ENCODE measurements at regions not wholly inside any gene's neighbourhood (a gene's known extent, or its start where the extent isn't known, plus 50 kb on each side); places are given as distances from the start of the nearest gene placed in this dataset.

GRCh38 chr1:94617134-94617805 lies 75.7 kb upstream of the F3 start:
- Histone ChIP-seq H3K4me3 (no peak overlapping the region), H3K27ac (no peak overlapping the region), H3K4me1 (peaks cover 0 to 17% (median 7%) of the 10 kb centered on the region in 3 donors), H3K27me3 (no peaks in the 10 kb centered on the region), H3K9me3 (no peaks in the 10 kb centered on the region), H3K36me3 (no peaks in the 10 kb centered on the region)
- 65 to 72% methylated on average over 6 of the region's 6 CpGs for WGBS, 2 donors (ENCODE audit: low coverage in 1 of 2)
- TF ChIP-seq POLR2AphosphoS5 (IDR thresholded peaks at IDR 0.05) (no peak), CTCF (IDR thresholded peaks at IDR 0.05) (no peak)
- ATAC-seq, result no peak

DNA sequence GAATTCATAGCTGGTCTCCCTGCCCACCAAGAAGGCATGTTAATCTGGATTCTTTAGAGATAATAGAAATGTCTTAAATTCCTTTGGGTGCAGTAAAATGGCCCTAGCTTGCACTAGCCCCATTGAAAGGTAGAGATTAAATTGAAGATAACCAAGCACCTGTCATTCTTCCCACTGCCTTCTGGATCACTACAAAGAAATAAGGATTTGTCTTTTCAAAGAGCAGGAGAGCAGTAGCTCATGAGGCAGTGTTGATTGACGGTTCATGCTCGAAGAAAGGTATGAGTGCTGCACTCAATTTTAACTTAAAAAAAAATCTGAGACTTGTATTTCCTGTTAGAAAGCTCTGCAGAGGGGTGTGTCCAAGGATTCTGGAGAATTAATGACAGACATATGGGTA lies 74.9 kb upstream of the F3 start:
- no peak overlapping the region for H3K4me3 ChIP-seq
- no peaks in the 10 kb centered on the region for H3K9me3 ChIP-seq
- no peaks in the 10 kb centered on the region for H3K36me3 ChIP-seq
- TF ChIP-seq EP300 (IDR thresholded peaks at IDR 0.05), result no peak
- TF ChIP-seq POLR2A (IDR thresholded peaks at IDR 0.05), result no peak
- TF ChIP-seq POLR2AphosphoS5 (IDR thresholded peaks at IDR 0.05), result no peak
- TF ChIP-seq CTCF (IDR thresholded peaks at IDR 0.05), result no peak
- H3K27me3 ChIP-seq, result no peaks in the 10 kb centered on the region
- no peak overlapping the region for H3K27ac ChIP-seq
- peaks cover 0 to 14% (median 6%) of the 10 kb centered on the region in 3 donors for H3K4me1 ChIP-seq
- ATAC-seq, result no peak
- 71 to 100% methylated on average over 1 to 2 of the region's 2 CpGs for WGBS, 2 donors (ENCODE audit: low coverage in 1 of 2)

- Histone ChIP-seq H3K36me3 (no peaks in the 10 kb centered on the region), H3K27me3 (no peaks in the 10 kb centered on the region), H3K9me3 (no peaks in the 10 kb centered on the region), H3K4me1 (peaks cover 0 to 5% (median 0%) of the 10 kb centered on the region in 3 donors), H3K4me3 (no peak overlapping the region), H3K27ac (no peak overlapping the region)
- 41 to 71% methylated on average over 4 of the region's 4 CpGs for WGBS, 2 donors (ENCODE audit: low coverage in 1 of 2)
- ATAC-seq, result no peak
- TF ChIP-seq EP300 (IDR thresholded peaks at IDR 0.05) (no peak), POLR2AphosphoS5 (IDR thresholded peaks at IDR 0.05) (no peak), CTCF (IDR thresholded peaks at IDR 0.05) (no peak)
These were observed 73.4 kb upstream of the F3 start for GRCh38 chr1:94614996-94615395.

- WGBS, 2 donors (ENCODE audit: low coverage in 1 of 2), result 78 to 88% methylated on average over 4 to 8 of the region's 8 CpGs
- TF ChIP-seq POLR2AphosphoS5 (IDR thresholded peaks at IDR 0.05) (no peak), POLR2A (IDR thresholded peaks at IDR 0.05) (no peak), CTCF (IDR thresholded peaks at IDR 0.05) (no peak), EP300 (IDR thresholded peaks at IDR 0.05) (no peak)
These were observed 72.7 kb upstream of the F3 start for GRCh38 chr1:94614168-94614815.

More at GRCh38 chr1:94614168-94614815, 72.7 kb upstream of the F3 start:
- Histone ChIP-seq H3K4me3 (no peak overlapping the region), H3K9me3 (no peaks in the 10 kb centered on the region), H3K4me1 (peaks cover 0 to 8% (median 0%) of the 10 kb centered on the region in 3 donors), H3K36me3 (no peaks in the 10 kb centered on the region), H3K27ac (no peak overlapping the region), H3K27me3 (no peaks in the 10 kb centered on the region)
- no peak for ATAC-seq
